ENCODE measurements at regions not wholly inside any gene's neighbourhood (a gene's known extent, or its start where the extent isn't known, plus 50 kb on each side); places are given as distances from the start of the nearest gene placed in this dataset.

- TF ChIP-seq ZFX (IDR thresholded peaks at IDR 0.05; ENCODE audit: borderline replicate concordance), result no peak
- H3K27ac ChIP-seq, result no peak overlapping the region
Measured at GRCh38 chr5:120738568-120738967, 274.5 kb downstream of the PRR16 start.

- TF ChIP-seq CTCF (IDR thresholded peaks at IDR 0.05) (no peak), ZFX (IDR thresholded peaks at IDR 0.05; ENCODE audit: borderline replicate concordance) (no peak)
- H3K27ac ChIP-seq, result no peak overlapping the region
Measured at GRCh38 chr5:120740989-120741388, 276.9 kb downstream of the PRR16 start.

- TF ChIP-seq ZFX (IDR thresholded peaks at IDR 0.05; ENCODE audit: borderline replicate concordance) (no peak), CTCF (IDR thresholded peaks at IDR 0.05) (no peak)
- no peak overlapping the region for H3K27ac ChIP-seq
Measured at GRCh38 chr5:120748474-120748873, 284.4 kb downstream of the PRR16 start.

GRCh38 chr5:120749737-120750136 is 285.6 kb downstream of the PRR16 start:
- no peak overlapping the region for H3K27ac ChIP-seq
- TF ChIP-seq CTCF (IDR thresholded peaks at IDR 0.05) (no peak), ZFX (IDR thresholded peaks at IDR 0.05; ENCODE audit: borderline replicate concordance) (no peak)

- H3K27ac ChIP-seq, result no peak overlapping the region
- no peak for TF ChIP-seq ZFX (IDR thresholded peaks at IDR 0.05; ENCODE audit: borderline replicate concordance)
- no peak for TF ChIP-seq CTCF (IDR thresholded peaks at IDR 0.05)
Measured at GRCh38 chr5:120759587-120759986, 295.5 kb downstream of the PRR16 start.

- TF ChIP-seq CTCF (IDR thresholded peaks at IDR 0.05) (no peak), ZFX (IDR thresholded peaks at IDR 0.05; ENCODE audit: borderline replicate concordance) (no peak)
- no peak overlapping the region for H3K27ac ChIP-seq
Measured at GRCh38 chr5:120761986-120762385, 297.9 kb downstream of the PRR16 start.

- TF ChIP-seq CTCF (IDR thresholded peaks at IDR 0.05) (no peak), ZFX (IDR thresholded peaks at IDR 0.05; ENCODE audit: borderline replicate concordance) (no peak)
- no peak overlapping the region for H3K27ac ChIP-seq
Measured at GRCh38 chr5:120765189-120765588, 301.1 kb downstream of the PRR16 start.

- H3K27ac ChIP-seq, result no peak overlapping the region
- TF ChIP-seq CTCF (IDR thresholded peaks at IDR 0.05) (no peak), ZFX (IDR thresholded peaks at IDR 0.05; ENCODE audit: borderline replicate concordance) (no peak)
Measured at GRCh38 chr5:120767178-120767820, 303.2 kb downstream of the PRR16 start.

All from 22Rv1 (cell line).